WTC11 (cell line): ENCODE measurements at regions not wholly inside any gene's neighbourhood (a gene's known extent, or its start where the extent isn't known, plus 50 kb on each side); places are given as distances from the start of the nearest gene placed in this dataset.

Experiments used
- ATAC-seq: fragments of 200-7000 bp; cut with Tn5 transposase; 2 replicates; pipeline ENCODE4 v1.10.0; 2021; ENCODE audit warnings: mild to moderate bottlenecking, moderate library complexity
- CTCF ChIA-PET: fragments of 300-600 bp; sonication (Branson Sonifier 250); formaldehyde crosslinking; loops from one replicate; lab custom pipeline; 2021; ENCODE audit warnings: antibody characterized with exemption; lab: Charles Lee
- POLR2A ChIA-PET: fragments of 350-600 bp; sonication (Branson Sonifier 250); formaldehyde crosslinking; loops from one replicate; lab custom pipeline; 2021; ENCODE audit warnings: antibody characterized with exemption; lab: Charles Lee
- DNase-seq: peaks from one replicate; pipeline ENCODE4 v3.0.0; 2021; ENCODE audit warnings: low spot score
- H3K27ac Mint-ChIP-seq: 2 replicates; pipeline ENCODE4 v1.8.0; 2021; ENCODE audit warnings: mixed read lengths
- H3K27me3 Mint-ChIP-seq: 2 replicates; pipeline ENCODE4 v1.8.0; 2021; ENCODE audit warnings: low read depth, mild to moderate bottlenecking, moderate library complexity, mixed read lengths
- H3K36me3 Mint-ChIP-seq: 2 replicates; pipeline ENCODE4 v1.8.0; 2021; ENCODE audit warnings: mixed read lengths
- H3K4me1 Mint-ChIP-seq: 2 replicates; pipeline ENCODE4 v1.8.0; 2022; ENCODE audit warnings: mixed read lengths
- H3K4me3 Mint-ChIP-seq: 2 replicates; pipeline ENCODE4 v1.8.0; 2021; ENCODE audit warnings: mild to moderate bottlenecking, moderate library complexity, mixed read lengths
- H3K9me3 Mint-ChIP-seq: 2 replicates; pipeline ENCODE4 v1.8.0; 2021; ENCODE audit warnings: mixed read lengths
- CREB1 ChIP-seq: sonication (generic); formaldehyde crosslinking; IDR thresholded peaks from 2 replicates; pipeline ENCODE4 v1.8.0; 2023; ENCODE audit warnings: mild to moderate bottlenecking, missing genetic modification reagents
- CREM ChIP-seq: sonication (generic); formaldehyde crosslinking; IDR thresholded peaks from 2 replicates; pipeline ENCODE4 v1.8.1; 2022; ENCODE audit warnings: mild to moderate bottlenecking, missing genetic modification reagents, moderate library complexity
- E2F1 ChIP-seq: sonication (generic); formaldehyde crosslinking; IDR thresholded peaks from 2 replicates; pipeline ENCODE4 v1.8.0; 2022; ENCODE audit warnings: mild to moderate bottlenecking, missing genetic modification reagents
- ETV6 ChIP-seq: sonication (generic); formaldehyde crosslinking; IDR thresholded peaks from 2 replicates; pipeline ENCODE4 v1.8.1; 2022; ENCODE audit warnings: mild to moderate bottlenecking, missing genetic modification reagents
- FOXP1 ChIP-seq: sonication (generic); formaldehyde crosslinking; IDR thresholded peaks from 2 replicates; pipeline ENCODE4 v1.8.0; 2022; ENCODE audit warnings: missing genetic modification reagents, mild to moderate bottlenecking, moderate library complexity, borderline replicate concordance
- FOXP4 ChIP-seq: sonication (generic); formaldehyde crosslinking; IDR thresholded peaks from 2 replicates; pipeline ENCODE4 v1.8.0; 2022; ENCODE audit warnings: mild to moderate bottlenecking, missing genetic modification reagents
- GRHL2 ChIP-seq: fragments of 250-450 bp; sonication (Bioruptor Pico); IDR thresholded peaks from 2 replicates; pipeline ENCODE4 v1.8.0; 2022; ENCODE audit warnings: mild to moderate bottlenecking, moderate library complexity; ENCODE audit not compliant: insufficient replicate concordance, severe bottlenecking
- IRF1 ChIP-seq: sonication (generic); formaldehyde crosslinking; IDR thresholded peaks from 2 replicates; pipeline ENCODE4 v1.8.0; 2023; ENCODE audit warnings: missing genetic modification reagents
- MAX ChIP-seq: sonication (generic); formaldehyde crosslinking; IDR thresholded peaks from 2 replicates; pipeline ENCODE4 v1.8.0; 2022; ENCODE audit warnings: mild to moderate bottlenecking, missing genetic modification reagents
- MXD4 ChIP-seq: fragments of 250-450 bp; sonication (Bioruptor Pico); IDR thresholded peaks from 2 replicates; pipeline ENCODE4 v1.8.0; 2021; ENCODE audit warnings: mild to moderate bottlenecking, moderate library complexity, borderline replicate concordance
- NFATC4 ChIP-seq: fragments of 250-450 bp; sonication (Bioruptor Pico); IDR thresholded peaks from 2 replicates; pipeline ENCODE4 v1.9.0; 2021; ENCODE audit warnings: mild to moderate bottlenecking
- NFYB ChIP-seq: sonication (generic); formaldehyde crosslinking; conservative IDR thresholded peaks from 2 replicates; pipeline ENCODE4 v1.8.0; 2022; ENCODE audit warnings: low read depth, missing genetic modification reagents
- NR1H2 ChIP-seq: sonication (generic); formaldehyde crosslinking; IDR thresholded peaks from 2 replicates; pipeline ENCODE4 v1.9.0; 2021; ENCODE audit warnings: mild to moderate bottlenecking, moderate library complexity, missing genetic modification reagents
- STAT6 ChIP-seq: sonication (generic); formaldehyde crosslinking; conservative IDR thresholded peaks from 2 replicates; pipeline ENCODE4 v1.8.1; 2023; ENCODE audit warnings: mild to moderate bottlenecking, low read depth, missing genetic modification reagents, moderate library complexity
- TP53 ChIP-seq: sonication (generic); formaldehyde crosslinking; IDR thresholded peaks from 2 replicates; pipeline ENCODE4 v1.8.1; 2023; ENCODE audit warnings: mild to moderate bottlenecking, missing genetic modification reagents
- USF1 ChIP-seq: sonication (generic); formaldehyde crosslinking; IDR thresholded peaks from 2 replicates; pipeline ENCODE4 v1.8.0; 2022; ENCODE audit warnings: mild to moderate bottlenecking, missing genetic modification reagents
- ZSCAN18 ChIP-seq: fragments of 250-450 bp; sonication (Bioruptor Pico); IDR thresholded peaks from 2 replicates; pipeline ENCODE4 v2.1.2; 2022; ENCODE audit warnings: mild to moderate bottlenecking, moderate library complexity

- POLR2A ChIA-PET, result interaction anchor here (1.5 kb wide), 1 partner anchor 17 kb away, joined by 3 read pairs; no protein-coding TSS in a partner anchor
- H3K9me3 Mint-ChIP-seq, result no peaks in the 10 kb centered on the region
Measured at GRCh38 chr21:25328736-25329135, 278.5 kb downstream of the MRPL39 start.

More at GRCh38 chr21:25328736-25329135, 278.5 kb downstream of the MRPL39 start:
- TF ChIP-seq MAX (no peak), E2F1 (no peak), USF1 (CRISPR knock-in tag) (no peak), CREB1 (no peak), CREM (CRISPR knock-in tag) (no peak), FOXP4 (no peak), NR1H2 (CRISPR knock-in tag) (no peak), TP53 (no peak), ETV6 (no peak), NFATC4 (CRISPR knock-in tag) (no peak), STAT6 (CRISPR knock-in tag) (no peak), GRHL2 (no peak), ZSCAN18 (CRISPR knock-in tag) (no peak), NFYB (CRISPR knock-in tag) (no peak), IRF1 (CRISPR knock-in tag) (no peak), MXD4 (no peak), FOXP1 (CRISPR knock-in tag) (no peak)
- Mint-ChIP-seq H3K4me3 (no peak overlapping the region), H3K36me3 (no peaks in the 10 kb centered on the region), H3K4me1 (peaks cover 39% of the 10 kb centered on the region), H3K27ac (no peak overlapping the region), H3K27me3 (no peaks in the 10 kb centered on the region)
- CTCF ChIA-PET, result interaction anchor here (1.5 kb wide), 1 partner anchor 57 kb away, joined by 5 read pairs; no protein-coding TSS in a partner anchor
- ATAC-seq (no peak), DNase-seq (no peak)
